NB4 (cell line): ENCODE measurements at regions not wholly inside any gene's neighbourhood (a gene's known extent, or its start where the extent isn't known, plus 50 kb on each side); places are given as distances from the start of the nearest gene placed in this dataset.

Experiments used
- DNase-seq: peaks from one replicate; pipeline ENCODE4 v3.0.0; 2010; ENCODE audit warnings: low read depth
- H3K4me3 ChIP-seq: one replicate; pipeline ENCODE4 v1.5.1; 2011; ENCODE audit warnings: mild to moderate bottlenecking, low read depth, low read length, moderate library complexity
- CTCF ChIP-seq: IDR thresholded peaks from one replicate; pipeline ENCODE4 v1.5.1; 2012; ENCODE audit warnings: low read depth, low read length
- MAX ChIP-seq: IDR thresholded peaks from 2 replicates; pipeline ENCODE4 v1.6.1; 2011; ENCODE audit warnings: low read depth, low read length
- MYC ChIP-seq: IDR thresholded peaks from 2 replicates; pipeline ENCODE4 v1.6.1; 2011; ENCODE audit warnings: low read depth, low read length
- POLR2A ChIP-seq: IDR thresholded peaks from 2 replicates; pipeline ENCODE4 v1.6.1; 2011; ENCODE audit warnings: mild to moderate bottlenecking; ENCODE audit not compliant: insufficient read length; ENCODE audit errors: extremely low read depth

- no peak overlapping the region for H3K4me3 ChIP-seq
- TF ChIP-seq POLR2A (no peak), CTCF (no peak), MYC (no peak), MAX (no peak)
- DNase-seq: no peak
Measured at GRCh38 chr2:41387519-41387918, 660.3 kb upstream of the PKDCC start.

GRCh38 chr2:41393621-41394020 lies 654.2 kb upstream of the PKDCC start:
- no peak for TF ChIP-seq POLR2A
- no peak for DNase-seq
- no peak overlapping the region for H3K4me3 ChIP-seq

GRCh38 chr2:41394541-41394940 lies 653.3 kb upstream of the PKDCC start:
- TF ChIP-seq CTCF (no peak), MYC (no peak), POLR2A (no peak), MAX (no peak)
- no peak for DNase-seq
- H3K4me3 ChIP-seq: no peak overlapping the region

GRCh38 chr2:41395692-41396091 lies 652.1 kb upstream of the PKDCC start:
- H3K4me3 ChIP-seq: no peak overlapping the region
- TF ChIP-seq MYC: no peak
- no peak for TF ChIP-seq CTCF
- TF ChIP-seq MAX: no peak
- TF ChIP-seq POLR2A: no peak
- DNase-seq: no peak

- no peak for DNase-seq
- H3K4me3 ChIP-seq: no peak overlapping the region
- TF ChIP-seq MAX (no peak), POLR2A (no peak), MYC (no peak), CTCF (no peak)
Measured at GRCh38 chr2:41399437-41400087, 648.3 kb upstream of the PKDCC start.

- no peak for TF ChIP-seq MYC
- TF ChIP-seq CTCF: peak; percentile 26
- H3K4me3 ChIP-seq: no peak overlapping the region
- DNase-seq: peak; percentile 37
Measured at GRCh38 chr2:41400088-41400665, 647.6 kb upstream of the PKDCC start.
